ENCODE measurements at regions not wholly inside any gene's neighbourhood (a gene's known extent, or its start where the extent isn't known, plus 50 kb on each side); places are given as distances from the start of the nearest gene placed in this dataset.

DNA sequence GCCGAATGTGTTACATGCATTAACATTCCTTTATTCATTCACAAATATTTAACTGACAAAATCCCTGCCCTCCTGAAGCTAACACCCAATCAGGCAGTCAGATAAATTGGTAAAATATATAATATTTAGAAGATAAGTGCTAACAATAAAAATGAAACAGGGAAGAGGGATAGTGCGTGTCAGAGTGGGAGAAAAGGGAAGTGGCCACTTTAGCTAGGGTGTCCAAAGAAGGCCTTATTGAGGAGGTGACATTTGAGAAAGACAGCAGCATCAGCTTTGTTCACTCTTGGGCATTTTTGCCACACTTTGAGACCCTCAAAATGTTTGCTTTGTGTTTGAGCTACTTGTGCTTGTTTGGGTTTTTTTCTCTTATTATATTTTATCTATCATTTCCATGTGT is 317.8 kb downstream of the SNX13 start:
- TF ChIP-seq, protein P1, sequence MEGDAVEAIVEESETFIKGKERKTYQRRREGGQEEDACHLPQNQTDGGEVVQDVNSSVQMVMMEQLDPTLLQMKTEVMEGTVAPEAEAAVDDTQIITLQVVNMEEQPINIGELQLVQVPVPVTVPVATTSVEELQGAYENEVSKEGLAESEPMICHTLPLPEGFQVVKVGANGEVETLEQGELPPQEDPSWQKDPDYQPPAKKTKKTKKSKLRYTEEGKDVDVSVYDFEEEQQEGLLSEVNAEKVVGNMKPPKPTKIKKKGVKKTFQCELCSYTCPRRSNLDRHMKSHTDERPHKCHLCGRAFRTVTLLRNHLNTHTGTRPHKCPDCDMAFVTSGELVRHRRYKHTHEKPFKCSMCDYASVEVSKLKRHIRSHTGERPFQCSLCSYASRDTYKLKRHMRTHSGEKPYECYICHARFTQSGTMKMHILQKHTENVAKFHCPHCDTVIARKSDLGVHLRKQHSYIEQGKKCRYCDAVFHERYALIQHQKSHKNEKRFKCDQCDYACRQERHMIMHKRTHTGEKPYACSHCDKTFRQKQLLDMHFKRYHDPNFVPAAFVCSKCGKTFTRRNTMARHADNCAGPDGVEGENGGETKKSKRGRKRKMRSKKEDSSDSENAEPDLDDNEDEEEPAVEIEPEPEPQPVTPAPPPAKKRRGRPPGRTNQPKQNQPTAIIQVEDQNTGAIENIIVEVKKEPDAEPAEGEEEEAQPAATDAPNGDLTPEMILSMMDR (IDR thresholded peaks at IDR 0.05 in 4 of 5, conservative IDR thresholded peaks at IDR 0.05 in 1 of 5) = no peak
- no peak for TF ChIP-seq POLR2A (IDR thresholded peaks at IDR 0.05)
- ATAC-seq (no peak), DNase-seq (no peak)
- Histone ChIP-seq H3K27me3 (no peaks in the 10 kb centered on the region), H3K36me3 (no peaks in the 10 kb centered on the region), H3K4me3 (no peak overlapping the region), H3K27ac (no peak overlapping the region), H3K9me3 (no peaks in the 10 kb centered on the region), H3K4me1 (no peaks in the 10 kb centered on the region)
- intact Hi-C loops (cut with DNase I; ENCODE audit: low total_unique reads) (no loop called here), in situ Hi-C loops (cut with MboI; ENCODE audit: low sequenced_read_pairs in 4 of 4) (no loop called here)

DNA sequence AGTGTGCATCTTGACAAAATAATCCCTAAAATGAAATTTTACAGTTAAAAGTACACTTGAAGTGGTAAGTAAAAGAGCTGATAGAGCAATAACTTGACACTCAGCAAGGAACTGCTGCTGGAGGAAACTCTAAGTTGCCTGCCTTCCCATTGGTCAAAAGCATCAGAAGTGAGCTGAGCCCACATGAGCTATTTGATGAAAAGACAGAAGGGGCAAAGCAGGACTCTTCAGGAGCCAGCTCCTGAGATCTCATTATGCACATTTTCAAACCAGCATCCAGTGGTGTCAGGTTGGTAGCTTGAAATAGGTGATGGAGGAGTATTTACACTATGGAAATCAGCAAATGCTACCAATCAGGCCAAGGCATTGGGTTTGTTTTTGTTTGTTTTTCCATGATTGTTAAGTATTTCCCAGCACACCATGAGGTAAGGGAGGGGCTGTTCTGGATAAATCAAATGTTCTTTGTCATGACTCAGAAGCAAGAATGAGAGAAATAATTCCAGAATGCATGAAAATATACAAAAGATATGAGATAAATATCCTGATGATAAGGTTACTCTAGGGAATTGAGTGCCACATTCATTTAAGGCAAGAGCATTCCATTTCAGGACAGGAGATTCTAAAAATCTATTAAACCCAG is 316.6 kb downstream of the SNX13 start:
- TF ChIP-seq, protein P1 (IDR thresholded peaks at IDR 0.05 in 4 of 5, conservative IDR thresholded peaks at IDR 0.05 in 1 of 5) = no peak
- no peak for TF ChIP-seq POLR2A (IDR thresholded peaks at IDR 0.05)
- no peaks in the 10 kb centered on the region for H3K27me3 ChIP-seq
- no peaks in the 10 kb centered on the region for H3K9me3 ChIP-seq
- in situ Hi-C loops (cut with MboI; ENCODE audit: low sequenced_read_pairs in 4 of 4) (no loop called here), intact Hi-C loops (cut with DNase I; ENCODE audit: low total_unique reads) (no loop called here)
- no peaks in the 10 kb centered on the region for H3K4me1 ChIP-seq
- H3K36me3 ChIP-seq = no peaks in the 10 kb centered on the region
- DNase-seq = no peak
- ATAC-seq = no peak
- H3K27ac ChIP-seq = no peak overlapping the region
- no peak overlapping the region for H3K4me3 ChIP-seq

DNA sequence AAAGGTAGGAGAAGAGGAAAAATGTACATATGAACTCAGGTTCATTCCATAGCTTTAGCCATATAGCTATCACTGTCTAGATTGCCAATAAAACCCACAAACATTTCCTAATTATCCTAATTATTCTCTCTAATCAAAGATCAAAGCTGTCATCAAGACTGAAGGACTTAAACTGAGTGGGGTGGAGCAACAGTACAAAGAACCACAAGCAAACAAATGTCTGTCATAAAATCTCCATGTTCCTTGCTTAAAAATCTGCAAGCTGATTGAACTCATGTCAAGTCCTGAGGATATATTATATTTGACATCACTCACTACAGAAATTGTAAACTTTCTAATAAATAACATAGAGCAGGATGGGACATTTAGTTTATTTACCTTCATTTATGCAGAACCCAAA is 315.9 kb downstream of the SNX13 start:
- Histone ChIP-seq H3K4me1 (no peaks in the 10 kb centered on the region), H3K9me3 (no peaks in the 10 kb centered on the region), H3K27me3 (no peaks in the 10 kb centered on the region), H3K4me3 (no peak overlapping the region), H3K36me3 (no peaks in the 10 kb centered on the region), H3K27ac (no peak overlapping the region)
- in situ Hi-C loops (cut with MboI; ENCODE audit: low sequenced_read_pairs in 4 of 4) (no loop called here), intact Hi-C loops (cut with DNase I; ENCODE audit: low total_unique reads) (no loop called here)
- DNase-seq (no peak), ATAC-seq (no peak)
- TF ChIP-seq, protein P1 (IDR thresholded peaks at IDR 0.05 in 4 of 5, conservative IDR thresholded peaks at IDR 0.05 in 1 of 5) = no peak
- TF ChIP-seq POLR2A (IDR thresholded peaks at IDR 0.05) = no peak

DNA sequence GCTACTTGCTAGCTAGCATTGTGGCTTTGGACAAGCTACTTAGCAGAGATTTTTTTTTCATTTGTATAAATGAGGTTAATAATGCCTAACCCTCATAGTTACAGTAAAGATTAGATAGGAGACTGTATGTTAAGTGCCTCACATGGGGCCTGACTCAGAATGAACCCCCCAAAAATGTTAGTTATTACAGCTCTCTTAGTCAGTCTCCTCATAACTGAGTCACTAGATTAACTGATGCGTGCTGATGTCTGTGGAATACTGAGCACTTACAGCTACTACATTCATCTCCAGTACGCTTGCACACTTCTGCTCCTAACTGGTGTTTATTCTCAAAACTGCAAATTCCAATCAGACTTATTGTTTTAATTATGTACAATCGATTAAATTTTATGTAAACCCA is 315.3 kb downstream of the SNX13 start:
- in situ Hi-C loops (cut with MboI; ENCODE audit: low sequenced_read_pairs in 4 of 4) (loop anchor here in 1 of 4 donors (25.0 kb wide), 1 partner anchor 638 kb away; no protein-coding TSS in a partner anchor), intact Hi-C loops (cut with DNase I; ENCODE audit: low total_unique reads) (no loop called here)
- H3K4me3 ChIP-seq = no peak overlapping the region
- no peak overlapping the region for H3K27ac ChIP-seq
- ATAC-seq (no peak), DNase-seq (no peak)
- no peaks in the 10 kb centered on the region for H3K27me3 ChIP-seq
- H3K4me1 ChIP-seq = no peaks in the 10 kb centered on the region
- TF ChIP-seq, protein P1 (IDR thresholded peaks at IDR 0.05 in 4 of 5, conservative IDR thresholded peaks at IDR 0.05 in 1 of 5) = no peak
- TF ChIP-seq POLR2A (IDR thresholded peaks at IDR 0.05) = no peak
- no peaks in the 10 kb centered on the region for H3K9me3 ChIP-seq
- no peaks in the 10 kb centered on the region for H3K36me3 ChIP-seq

DNA sequence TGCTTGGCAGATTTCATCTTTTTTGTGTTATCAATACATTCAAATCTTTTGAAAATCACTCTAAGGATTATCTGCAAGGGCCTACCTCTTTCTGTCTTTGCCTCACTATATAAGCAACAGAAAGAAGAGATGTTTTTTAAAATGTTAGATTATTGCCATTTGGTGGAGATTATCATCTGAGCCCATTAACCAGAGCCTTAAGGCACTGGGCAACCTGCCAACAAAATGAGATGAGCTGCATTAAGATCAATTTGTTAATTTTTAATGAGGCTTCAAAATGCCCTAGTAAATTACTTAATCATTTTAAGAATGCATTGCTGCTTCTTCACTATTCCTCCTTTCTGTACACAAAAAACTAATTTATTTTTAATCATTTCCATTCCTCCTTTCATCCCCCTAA is 314.1 kb downstream of the SNX13 start:
- Histone ChIP-seq H3K27ac (no peak overlapping the region), H3K4me1 (no peaks in the 10 kb centered on the region), H3K36me3 (no peaks in the 10 kb centered on the region), H3K4me3 (no peak overlapping the region), H3K9me3 (no peaks in the 10 kb centered on the region), H3K27me3 (no peaks in the 10 kb centered on the region)
- ATAC-seq = no peak
- DNase-seq = no peak
- TF ChIP-seq POLR2A (IDR thresholded peaks at IDR 0.05) = no peak
- in situ Hi-C loops (cut with MboI; ENCODE audit: low sequenced_read_pairs in 4 of 4) (loop anchor here in 1 of 4 donors (25.0 kb wide), 1 partner anchor 639 kb away; no protein-coding TSS in a partner anchor), intact Hi-C loops (cut with DNase I; ENCODE audit: low total_unique reads) (no loop called here)
